ENCODE measurements at regions not wholly inside any gene's neighbourhood (a gene's known extent, or its start where the extent isn't known, plus 50 kb on each side); places are given as distances from the start of the nearest gene placed in this dataset.

DNA sequence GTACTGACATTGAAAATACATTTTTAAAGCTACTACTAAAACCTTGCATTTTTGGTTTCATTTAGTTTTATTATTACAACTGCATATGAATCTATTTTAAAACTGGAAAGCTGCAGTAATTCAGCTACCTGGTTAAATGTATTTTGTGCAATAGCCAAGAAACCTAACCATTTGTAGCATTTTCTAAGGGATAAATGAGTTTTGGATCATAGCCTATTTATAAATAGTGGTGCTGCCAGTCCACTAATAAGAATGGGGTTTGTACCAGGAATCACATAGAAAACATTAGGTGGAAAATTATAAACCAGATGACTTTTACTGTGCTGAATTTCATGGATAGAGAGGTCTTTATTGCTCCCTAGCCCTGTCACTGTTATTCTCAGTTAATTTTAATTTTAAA is 454.7 kb downstream of the DIPK2A start:
- H3K4me3 ChIP-seq (ENCODE audit: insufficient read depth, low read depth, low read length), result no peak overlapping the region
- no peaks in the 10 kb centered on the region for H3K4me1 ChIP-seq (ENCODE audit: insufficient read depth, low read length)
- H3K27ac ChIP-seq (ENCODE audit: low read depth, low read length), result no peak overlapping the region
- H3K36me3 ChIP-seq (ENCODE audit: insufficient read depth, low read length), result no peaks in the 10 kb centered on the region
- Mint-ChIP-seq H3K36me3 (ENCODE audit: low read depth, unreplicated experiment) (no peaks in the 10 kb centered on the region), H3K4me1 (ENCODE audit: low read depth, unreplicated experiment) (no peaks in the 10 kb centered on the region), H3K27me3 (ENCODE audit: low read depth, unreplicated experiment) (no peaks in the 10 kb centered on the region), H3K4me3 (ENCODE audit: unreplicated experiment) (no peak overlapping the region), H3K27ac (ENCODE audit: unreplicated experiment) (no peak overlapping the region), H3K9me3 (ENCODE audit: unreplicated experiment) (no peaks in the 10 kb centered on the region)
- FAIRE-seq (no peak), DNase-seq (ENCODE audit: low read depth) (no peak)
- H3K9ac ChIP-seq (ENCODE audit: low read length), result no peak overlapping the region
- no peaks in the 10 kb centered on the region for H3K27me3 ChIP-seq (ENCODE audit: insufficient read depth, low read length)
- no peaks in the 10 kb centered on the region for H3K9me3 ChIP-seq (ENCODE audit: insufficient read depth, low read depth, low read length)
- TF ChIP-seq EZH2 (IDR thresholded peaks at IDR 0.05; ENCODE audit: insufficient read depth, low read length), result no peak
- TF ChIP-seq, protein P1, sequence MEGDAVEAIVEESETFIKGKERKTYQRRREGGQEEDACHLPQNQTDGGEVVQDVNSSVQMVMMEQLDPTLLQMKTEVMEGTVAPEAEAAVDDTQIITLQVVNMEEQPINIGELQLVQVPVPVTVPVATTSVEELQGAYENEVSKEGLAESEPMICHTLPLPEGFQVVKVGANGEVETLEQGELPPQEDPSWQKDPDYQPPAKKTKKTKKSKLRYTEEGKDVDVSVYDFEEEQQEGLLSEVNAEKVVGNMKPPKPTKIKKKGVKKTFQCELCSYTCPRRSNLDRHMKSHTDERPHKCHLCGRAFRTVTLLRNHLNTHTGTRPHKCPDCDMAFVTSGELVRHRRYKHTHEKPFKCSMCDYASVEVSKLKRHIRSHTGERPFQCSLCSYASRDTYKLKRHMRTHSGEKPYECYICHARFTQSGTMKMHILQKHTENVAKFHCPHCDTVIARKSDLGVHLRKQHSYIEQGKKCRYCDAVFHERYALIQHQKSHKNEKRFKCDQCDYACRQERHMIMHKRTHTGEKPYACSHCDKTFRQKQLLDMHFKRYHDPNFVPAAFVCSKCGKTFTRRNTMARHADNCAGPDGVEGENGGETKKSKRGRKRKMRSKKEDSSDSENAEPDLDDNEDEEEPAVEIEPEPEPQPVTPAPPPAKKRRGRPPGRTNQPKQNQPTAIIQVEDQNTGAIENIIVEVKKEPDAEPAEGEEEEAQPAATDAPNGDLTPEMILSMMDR (IDR thresholded peaks at IDR 0.05; ENCODE audit: insufficient read depth, low read depth, low read length), result no peak
- no peaks in the 10 kb centered on the region for H4K20me1 ChIP-seq (ENCODE audit: insufficient read depth, low read length)
- H3K79me2 ChIP-seq (ENCODE audit: insufficient read depth, low read length), result no peaks in the 10 kb centered on the region
- no peak overlapping the region for H2AFZ ChIP-seq (ENCODE audit: low read depth, low read length)
- H3K4me2 ChIP-seq (ENCODE audit: low read length), result no peak overlapping the region

DNA sequence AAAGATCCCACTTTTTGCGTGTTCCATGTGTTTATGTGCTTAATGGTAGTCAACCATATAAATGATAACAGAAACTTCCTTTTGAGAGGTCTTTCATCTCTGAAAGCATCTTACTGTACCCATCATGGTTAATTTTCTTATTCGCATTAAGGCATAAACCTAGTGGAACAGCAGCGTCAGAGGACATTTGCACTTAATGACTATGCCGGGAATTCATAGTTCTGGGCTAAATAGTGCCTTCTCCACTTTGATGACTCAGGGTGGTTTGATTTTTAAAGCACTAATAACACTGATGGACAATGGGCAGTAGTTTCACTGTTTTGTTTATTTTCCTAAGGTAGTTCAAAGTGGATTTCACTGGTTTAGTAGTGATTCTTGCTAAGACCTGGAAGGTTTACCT is 455.3 kb downstream of the DIPK2A start:
- no peaks in the 10 kb centered on the region for H3K27me3 Mint-ChIP-seq (ENCODE audit: low read depth, unreplicated experiment)
- Histone ChIP-seq H2AFZ (ENCODE audit: low read depth, low read length) (no peak overlapping the region), H3K9ac (ENCODE audit: low read length) (no peak overlapping the region), H4K20me1 (ENCODE audit: insufficient read depth, low read length) (no peaks in the 10 kb centered on the region), H3K36me3 (ENCODE audit: insufficient read depth, low read length) (no peaks in the 10 kb centered on the region), H3K27ac (ENCODE audit: low read depth, low read length) (no peak overlapping the region), H3K27me3 (ENCODE audit: insufficient read depth, low read length) (no peaks in the 10 kb centered on the region), H3K4me1 (ENCODE audit: insufficient read depth, low read length) (no peaks in the 10 kb centered on the region), H3K79me2 (ENCODE audit: insufficient read depth, low read length) (no peaks in the 10 kb centered on the region), H3K4me2 (ENCODE audit: low read length) (no peak overlapping the region), H3K4me3 (ENCODE audit: insufficient read depth, low read depth, low read length) (no peak overlapping the region), H3K9me3 (ENCODE audit: insufficient read depth, low read depth, low read length) (no peaks in the 10 kb centered on the region)
- no peak for DNase-seq (ENCODE audit: low read depth)
- TF ChIP-seq, protein P1 (IDR thresholded peaks at IDR 0.05; ENCODE audit: insufficient read depth, low read depth, low read length), result no peak
- TF ChIP-seq EZH2 (IDR thresholded peaks at IDR 0.05; ENCODE audit: insufficient read depth, low read length), result no peak
- no peak overlapping the region for H3K27ac Mint-ChIP-seq (ENCODE audit: unreplicated experiment)
- H3K4me1 Mint-ChIP-seq (ENCODE audit: low read depth, unreplicated experiment), result no peaks in the 10 kb centered on the region
- no peaks in the 10 kb centered on the region for H3K36me3 Mint-ChIP-seq (ENCODE audit: low read depth, unreplicated experiment)
- no peak overlapping the region for H3K4me3 Mint-ChIP-seq (ENCODE audit: unreplicated experiment)
- FAIRE-seq, result no peak
- no peaks in the 10 kb centered on the region for H3K9me3 Mint-ChIP-seq (ENCODE audit: unreplicated experiment)

DNA sequence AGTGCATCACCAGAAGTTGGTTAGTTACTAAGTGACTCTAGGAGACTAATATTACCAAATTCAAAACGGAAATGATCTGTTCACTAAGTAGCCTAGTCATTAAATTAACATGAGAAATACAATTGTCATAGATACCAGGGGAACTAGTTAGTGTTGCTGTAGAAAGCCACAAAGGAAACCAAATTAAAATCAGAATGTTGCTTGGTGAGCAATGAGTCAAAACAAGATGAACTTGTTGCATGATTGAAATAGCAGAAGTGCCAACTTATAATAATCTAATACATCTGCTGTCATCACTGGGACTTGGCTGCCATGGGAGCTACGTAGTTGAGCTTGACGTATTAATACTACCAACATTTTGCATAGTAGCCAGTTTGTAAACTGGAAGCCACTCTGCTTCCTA is 458.1 kb downstream of the DIPK2A start:
- no peak overlapping the region for H3K4me2 ChIP-seq (ENCODE audit: low read length)
- no peaks in the 10 kb centered on the region for H3K4me1 ChIP-seq (ENCODE audit: insufficient read depth, low read length)
- no peak overlapping the region for H3K9ac ChIP-seq (ENCODE audit: low read length)
- no peaks in the 10 kb centered on the region for H3K36me3 ChIP-seq (ENCODE audit: insufficient read depth, low read length)
- H3K4me3 ChIP-seq (ENCODE audit: insufficient read depth, low read depth, low read length), result no peak overlapping the region
- H3K79me2 ChIP-seq (ENCODE audit: insufficient read depth, low read length), result no peaks in the 10 kb centered on the region
- Mint-ChIP-seq H3K27ac (ENCODE audit: unreplicated experiment) (no peak overlapping the region), H3K27me3 (ENCODE audit: low read depth, unreplicated experiment) (no peaks in the 10 kb centered on the region), H3K36me3 (ENCODE audit: low read depth, unreplicated experiment) (no peaks in the 10 kb centered on the region), H3K4me3 (ENCODE audit: unreplicated experiment) (no peak overlapping the region), H3K9me3 (ENCODE audit: unreplicated experiment) (no peaks in the 10 kb centered on the region), H3K4me1 (ENCODE audit: low read depth, unreplicated experiment) (no peaks in the 10 kb centered on the region)
- H3K9me3 ChIP-seq (ENCODE audit: insufficient read depth, low read depth, low read length), result no peaks in the 10 kb centered on the region
- no peaks in the 10 kb centered on the region for H3K27me3 ChIP-seq (ENCODE audit: insufficient read depth, low read length)
- no peaks in the 10 kb centered on the region for H4K20me1 ChIP-seq (ENCODE audit: insufficient read depth, low read length)
- no peak overlapping the region for H2AFZ ChIP-seq (ENCODE audit: low read depth, low read length)
- FAIRE-seq (no peak), DNase-seq (ENCODE audit: low read depth) (no peak)
- TF ChIP-seq, protein P1 (IDR thresholded peaks at IDR 0.05; ENCODE audit: insufficient read depth, low read depth, low read length), result no peak
- no peak for TF ChIP-seq EZH2 (IDR thresholded peaks at IDR 0.05; ENCODE audit: insufficient read depth, low read length)
- H3K27ac ChIP-seq (ENCODE audit: low read depth, low read length), result no peak overlapping the region

Data from astrocyte (in vitro differentiated cells and primary cell).